ENCODE measurements at regions not wholly inside any gene's neighbourhood (a gene's known extent, or its start where the extent isn't known, plus 50 kb on each side); places are given as distances from the start of the nearest gene placed in this dataset.

GRCh38 chr5:159631001-159631400, 285.3 kb upstream of the ADRA1B start:
- H3K27ac ChIP-seq, result no peak overlapping the region
- no peak for TF ChIP-seq ZFX (IDR thresholded peaks at IDR 0.05; ENCODE audit: borderline replicate concordance)
- no peak for TF ChIP-seq CTCF (IDR thresholded peaks at IDR 0.05)

DNA sequence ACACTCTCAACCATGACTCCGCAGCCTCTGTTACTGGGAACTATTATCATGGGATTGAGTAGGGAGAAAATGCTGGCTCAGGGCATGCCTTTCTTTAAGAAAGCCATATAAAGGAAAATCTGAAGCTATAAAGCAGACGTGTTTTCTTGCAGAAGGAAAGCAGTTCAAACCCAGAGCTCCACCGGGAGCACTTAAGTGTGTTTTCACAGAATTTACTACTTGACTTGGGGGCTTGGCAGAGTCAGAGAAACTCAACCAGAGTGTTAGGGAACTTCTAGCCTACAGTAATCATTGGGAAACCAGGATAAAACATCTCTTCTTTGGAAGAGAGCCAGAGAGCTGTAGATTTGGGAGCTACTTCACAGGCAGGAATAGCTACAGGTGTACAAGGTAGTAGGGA, 283.4 kb upstream of the ADRA1B start:
- TF ChIP-seq CTCF (IDR thresholded peaks at IDR 0.05) (no peak), ZFX (IDR thresholded peaks at IDR 0.05; ENCODE audit: borderline replicate concordance) (no peak)
- no peak overlapping the region for H3K27ac ChIP-seq

DNA sequence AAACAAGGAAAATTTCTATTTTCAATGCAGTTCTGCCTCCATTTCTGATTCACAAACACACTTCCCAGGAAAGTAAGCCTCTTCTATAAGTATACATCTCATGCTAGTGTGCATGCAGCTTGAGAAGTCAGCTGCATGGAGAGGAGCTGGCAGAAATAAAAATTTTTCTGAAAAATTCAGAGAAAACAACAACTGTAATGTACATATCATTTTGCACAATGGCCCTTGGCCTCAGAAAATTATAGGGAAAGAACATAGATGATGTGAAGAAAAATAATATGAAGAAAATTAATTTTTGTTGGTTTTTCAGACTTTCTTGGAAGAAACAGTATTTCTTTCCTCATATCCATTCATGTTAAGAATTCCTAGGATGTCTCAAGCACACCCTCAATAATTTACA, 277.8 kb upstream of the ADRA1B start:
- TF ChIP-seq ZFX (IDR thresholded peaks at IDR 0.05; ENCODE audit: borderline replicate concordance) (no peak), CTCF (IDR thresholded peaks at IDR 0.05) (no peak)
- H3K27ac ChIP-seq, result no peak overlapping the region

GRCh38 chr5:159638954-159639559, 277.2 kb upstream of the ADRA1B start:
- TF ChIP-seq CTCF (IDR thresholded peaks at IDR 0.05) (no peak), ZFX (IDR thresholded peaks at IDR 0.05; ENCODE audit: borderline replicate concordance) (no peak)
- no peak overlapping the region for H3K27ac ChIP-seq

- TF ChIP-seq ZFX (IDR thresholded peaks at IDR 0.05; ENCODE audit: borderline replicate concordance) (no peak), CTCF (IDR thresholded peaks at IDR 0.05) (no peak)
- no peak overlapping the region for H3K27ac ChIP-seq
Observed at GRCh38 chr5:159639590-159639989, 276.7 kb upstream of the ADRA1B start.

DNA sequence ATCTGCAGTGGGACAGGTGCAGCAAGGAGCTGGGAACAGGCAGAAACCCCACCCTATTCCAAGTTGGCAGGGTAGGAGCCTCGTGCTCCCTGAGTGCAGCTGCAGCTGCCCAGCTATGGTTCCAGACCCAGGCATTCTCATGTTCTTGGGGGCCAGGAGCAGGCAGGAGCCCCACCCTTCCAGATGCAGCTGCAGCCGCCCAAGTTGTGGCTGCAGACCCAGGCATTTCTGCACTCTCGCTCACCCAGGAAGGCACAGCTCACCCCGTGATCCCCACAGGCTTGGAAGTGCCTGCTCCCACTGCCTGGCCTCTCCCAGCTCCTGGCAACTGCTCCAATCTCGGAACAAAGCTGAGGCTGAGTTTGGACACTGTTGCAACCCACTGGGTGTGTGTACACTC, 275.8 kb upstream of the ADRA1B start:
- TF ChIP-seq ZFX (IDR thresholded peaks at IDR 0.05; ENCODE audit: borderline replicate concordance), result no peak
- H3K27ac ChIP-seq, result no peak overlapping the region

- TF ChIP-seq ZFX (IDR thresholded peaks at IDR 0.05; ENCODE audit: borderline replicate concordance), result no peak
- TF ChIP-seq CTCF (IDR thresholded peaks at IDR 0.05), result no peak
- no peak overlapping the region for H3K27ac ChIP-seq
Observed at GRCh38 chr5:159640921-159641320, 275.4 kb upstream of the ADRA1B start.
